ENCODE measurements at regions not wholly inside any gene's neighbourhood (a gene's known extent, or its start where the extent isn't known, plus 50 kb on each side); places are given as distances from the start of the nearest gene placed in this dataset.

DNA sequence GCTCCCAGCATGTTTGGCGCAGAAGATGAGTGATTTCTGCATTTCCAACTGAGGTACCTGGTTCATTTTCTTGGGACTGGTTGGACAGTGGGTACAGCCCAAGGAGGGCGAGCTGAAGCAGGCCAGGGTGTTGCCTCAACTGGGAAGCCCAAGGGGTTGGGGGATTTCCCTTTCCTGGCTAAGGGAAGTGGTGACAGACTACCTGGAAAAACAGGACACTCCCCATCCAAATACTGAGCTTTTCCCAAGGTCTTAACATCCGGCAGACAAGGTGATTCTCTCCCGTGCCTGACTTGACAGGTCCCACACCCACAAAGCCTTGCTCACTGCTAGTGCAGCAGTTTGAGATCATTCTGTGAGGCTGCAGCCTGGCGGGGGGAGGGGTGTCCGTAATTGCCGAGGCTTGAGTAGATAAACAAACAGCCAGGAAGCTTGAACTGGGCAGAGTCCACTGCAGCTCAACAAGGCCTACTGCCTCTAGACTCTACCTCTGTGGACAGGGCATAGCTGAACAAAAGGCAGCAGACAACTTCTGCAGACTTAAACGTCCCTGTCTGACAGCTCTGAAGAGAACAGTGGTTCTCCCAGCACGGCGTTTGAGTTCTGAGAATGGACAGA is 307.7 kb upstream of the ARSJ start:
- TF ChIP-seq, protein P1, sequence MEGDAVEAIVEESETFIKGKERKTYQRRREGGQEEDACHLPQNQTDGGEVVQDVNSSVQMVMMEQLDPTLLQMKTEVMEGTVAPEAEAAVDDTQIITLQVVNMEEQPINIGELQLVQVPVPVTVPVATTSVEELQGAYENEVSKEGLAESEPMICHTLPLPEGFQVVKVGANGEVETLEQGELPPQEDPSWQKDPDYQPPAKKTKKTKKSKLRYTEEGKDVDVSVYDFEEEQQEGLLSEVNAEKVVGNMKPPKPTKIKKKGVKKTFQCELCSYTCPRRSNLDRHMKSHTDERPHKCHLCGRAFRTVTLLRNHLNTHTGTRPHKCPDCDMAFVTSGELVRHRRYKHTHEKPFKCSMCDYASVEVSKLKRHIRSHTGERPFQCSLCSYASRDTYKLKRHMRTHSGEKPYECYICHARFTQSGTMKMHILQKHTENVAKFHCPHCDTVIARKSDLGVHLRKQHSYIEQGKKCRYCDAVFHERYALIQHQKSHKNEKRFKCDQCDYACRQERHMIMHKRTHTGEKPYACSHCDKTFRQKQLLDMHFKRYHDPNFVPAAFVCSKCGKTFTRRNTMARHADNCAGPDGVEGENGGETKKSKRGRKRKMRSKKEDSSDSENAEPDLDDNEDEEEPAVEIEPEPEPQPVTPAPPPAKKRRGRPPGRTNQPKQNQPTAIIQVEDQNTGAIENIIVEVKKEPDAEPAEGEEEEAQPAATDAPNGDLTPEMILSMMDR (IDR thresholded peaks at IDR 0.05; ENCODE audit: poor library complexity, severe bottlenecking) = no peak
- TF ChIP-seq POLR2AphosphoS5 (IDR thresholded peaks at IDR 0.05) (no peak), EZH2 (IDR thresholded peaks at IDR 0.05; ENCODE audit: borderline replicate concordance, insufficient read depth, low read length, poor library complexity, severe bottlenecking) (no peak), REST (IDR thresholded peaks at IDR 0.05; ENCODE audit: borderline replicate concordance) (no peak)
